GM23338 (cell line): ENCODE measurements at regions not wholly inside any gene's neighbourhood (a gene's known extent, or its start where the extent isn't known, plus 50 kb on each side); places are given as distances from the start of the nearest gene placed in this dataset.

ENCODE experiments used
- EZH2 ChIP-seq: fragments of 200-600 bp; sonication (generic); IDR thresholded peaks from one replicate; pipeline ENCODE4 v1.8.0; 2017; ENCODE audit warnings: antibody characterized with exemption, mild to moderate bottlenecking, low read depth; ENCODE audit not compliant: unreplicated experiment
- POLR2AphosphoS5 ChIP-seq: IDR thresholded peaks from 2 replicates; pipeline ENCODE4 v1.6.1; 2016; ENCODE audit warnings: antibody characterized with exemption, low read depth
- TF ChIP-seq, protein P1 (sequence below), 2 experiments: fragments of 200-600 bp in 1 of 2; sonication (generic) in 1 of 2; conservative IDR thresholded peaks; 2 replicates each; pipeline versions ENCODE4 v1.5.1 to v1.6.1; 2016 to 2017; ENCODE audit warnings: antibody characterized with exemption in 2 of 2, low read depth in 2 of 2, mild to moderate bottlenecking in 2 of 2, moderate library complexity in 1 of 2

DNA sequence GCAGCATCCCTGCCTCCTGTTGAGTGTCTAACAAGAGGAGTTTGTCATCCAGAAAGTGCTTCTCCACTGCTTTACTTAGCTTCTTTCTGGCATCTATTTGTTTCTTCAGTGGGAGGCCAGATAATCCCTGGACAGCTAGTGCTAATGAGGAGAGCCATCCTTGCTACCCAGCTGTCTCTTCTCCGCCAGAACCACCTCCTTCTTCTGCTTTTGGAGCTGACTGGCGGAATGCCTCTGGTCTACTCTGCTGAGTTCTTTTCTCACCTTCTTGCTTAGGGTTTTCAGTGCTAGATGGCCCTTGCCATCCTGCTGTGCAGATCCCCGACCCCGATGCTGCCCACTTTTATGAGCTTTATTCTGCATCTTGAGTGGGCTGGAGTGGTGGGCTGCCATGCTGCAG, 145.8 kb downstream of the GPBP1 start:
- TF ChIP-seq, protein P1, sequence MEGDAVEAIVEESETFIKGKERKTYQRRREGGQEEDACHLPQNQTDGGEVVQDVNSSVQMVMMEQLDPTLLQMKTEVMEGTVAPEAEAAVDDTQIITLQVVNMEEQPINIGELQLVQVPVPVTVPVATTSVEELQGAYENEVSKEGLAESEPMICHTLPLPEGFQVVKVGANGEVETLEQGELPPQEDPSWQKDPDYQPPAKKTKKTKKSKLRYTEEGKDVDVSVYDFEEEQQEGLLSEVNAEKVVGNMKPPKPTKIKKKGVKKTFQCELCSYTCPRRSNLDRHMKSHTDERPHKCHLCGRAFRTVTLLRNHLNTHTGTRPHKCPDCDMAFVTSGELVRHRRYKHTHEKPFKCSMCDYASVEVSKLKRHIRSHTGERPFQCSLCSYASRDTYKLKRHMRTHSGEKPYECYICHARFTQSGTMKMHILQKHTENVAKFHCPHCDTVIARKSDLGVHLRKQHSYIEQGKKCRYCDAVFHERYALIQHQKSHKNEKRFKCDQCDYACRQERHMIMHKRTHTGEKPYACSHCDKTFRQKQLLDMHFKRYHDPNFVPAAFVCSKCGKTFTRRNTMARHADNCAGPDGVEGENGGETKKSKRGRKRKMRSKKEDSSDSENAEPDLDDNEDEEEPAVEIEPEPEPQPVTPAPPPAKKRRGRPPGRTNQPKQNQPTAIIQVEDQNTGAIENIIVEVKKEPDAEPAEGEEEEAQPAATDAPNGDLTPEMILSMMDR (conservative IDR thresholded peaks at IDR 0.05; ENCODE audit: low read depth in 2 of 2) = no peak
- TF ChIP-seq POLR2AphosphoS5 (no peak), EZH2 (no peak)
